OCI-LY1 (cell line): ENCODE measurements at regions not wholly inside any gene's neighbourhood (a gene's known extent, or its start where the extent isn't known, plus 50 kb on each side); places are given as distances from the start of the nearest gene placed in this dataset.

Experiments used
- H2AFZ ChIP-seq: fragments of 200-600 bp; sonication (generic), shearing (Covaris generic); 2 replicates; pipeline ENCODE4 v1.6.0; 2014; ENCODE audit warnings: antibody characterized with exemption, mild to moderate bottlenecking, low read length
- H3F3A ChIP-seq: fragments of 200-600 bp; sonication (generic), shearing (Covaris generic); 2 replicates; pipeline ENCODE4 v1.6.0; 2014; ENCODE audit warnings: mild to moderate bottlenecking, antibody characterized with exemption, low read length, moderate library complexity; ENCODE audit not compliant: insufficient read depth
- H3K27ac ChIP-seq: fragments of 200-600 bp; sonication (generic); 2 replicates; pipeline ENCODE4 v1.5.1; 2014; ENCODE audit warnings: low read length, mixed run types, mild to moderate bottlenecking, low read depth; ENCODE audit not compliant: poor library complexity, severe bottlenecking
- H3K27me3 ChIP-seq: fragments of 200-600 bp; sonication (generic); 2 replicates; pipeline ENCODE4 v1.6.0; 2014; ENCODE audit warnings: antibody characterized with exemption, mild to moderate bottlenecking, low read length, moderate library complexity; ENCODE audit not compliant: insufficient read depth
- H3K36me3 ChIP-seq: fragments of 200-600 bp; sonication (generic); 2 replicates; pipeline ENCODE4 v1.6.1; 2014; ENCODE audit warnings: mild to moderate bottlenecking, antibody characterized with exemption, low read length, moderate library complexity, mixed read lengths; ENCODE audit not compliant: insufficient read depth
- H3K4me1 ChIP-seq: fragments of 200-600 bp; sonication (generic); 2 replicates; pipeline ENCODE4 v1.5.1; 2014; ENCODE audit warnings: mild to moderate bottlenecking, low read length, moderate library complexity; ENCODE audit not compliant: insufficient read depth, severe bottlenecking
- H3K4me2 ChIP-seq: fragments of 200-600 bp; sonication (generic), shearing (Covaris generic); 2 replicates; pipeline ENCODE4 v1.6.1; 2014; ENCODE audit warnings: low read length
- H3K4me3 ChIP-seq: fragments of 200-600 bp; sonication (generic); 2 replicates; pipeline ENCODE4 v1.5.1; 2014; ENCODE audit warnings: low read length, low read depth, mild to moderate bottlenecking, mixed read lengths; ENCODE audit not compliant: poor library complexity, severe bottlenecking
- H3K79me2 ChIP-seq: fragments of 200-600 bp; shearing (Covaris generic); 2 replicates; pipeline ENCODE4 v1.6.1; 2016; ENCODE audit warnings: mixed run types, low read length, mixed read lengths; ENCODE audit not compliant: insufficient read depth
- H3K9ac ChIP-seq: fragments of 200-600 bp; sonication (generic), shearing (Covaris generic); 2 replicates; pipeline ENCODE4 v1.6.1; 2014; ENCODE audit warnings: mild to moderate bottlenecking, low read length, mixed read lengths
- H3K9me2 ChIP-seq: fragments of 200-600 bp; sonication (generic), shearing (Covaris generic); 2 replicates; pipeline ENCODE4 v1.6.1; 2014; ENCODE audit warnings: low read depth, mild to moderate bottlenecking, low read length, mixed read lengths
- H3K9me3 ChIP-seq: fragments of 200-600 bp; shearing (Covaris generic); 2 replicates; pipeline ENCODE4 v1.6.1; 2014; ENCODE audit warnings: low read length, mixed read lengths
- H4K20me1 ChIP-seq: fragments of 200-600 bp; sonication (generic), shearing (Covaris generic); 2 replicates; pipeline ENCODE4 v1.6.0; 2016; ENCODE audit warnings: mild to moderate bottlenecking, low read length; ENCODE audit not compliant: insufficient read depth
- EZH2 ChIP-seq: fragments of 200-600 bp; sonication (generic), shearing (Covaris generic); IDR thresholded peaks from 2 replicates; pipeline ENCODE4 v1.8.0; 2017; ENCODE audit warnings: borderline replicate concordance, mixed run types, mild to moderate bottlenecking, antibody characterized with exemption, low read length, moderate library complexity, mixed read lengths
- TF ChIP-seq, protein P1 (sequence below): fragments of 200-600 bp; sonication (generic), shearing (Covaris generic); IDR thresholded peaks from 2 replicates; pipeline ENCODE4 v1.5.1; 2017; ENCODE audit warnings: mild to moderate bottlenecking, antibody characterized with exemption, low read length, moderate library complexity, mixed read lengths

DNA sequence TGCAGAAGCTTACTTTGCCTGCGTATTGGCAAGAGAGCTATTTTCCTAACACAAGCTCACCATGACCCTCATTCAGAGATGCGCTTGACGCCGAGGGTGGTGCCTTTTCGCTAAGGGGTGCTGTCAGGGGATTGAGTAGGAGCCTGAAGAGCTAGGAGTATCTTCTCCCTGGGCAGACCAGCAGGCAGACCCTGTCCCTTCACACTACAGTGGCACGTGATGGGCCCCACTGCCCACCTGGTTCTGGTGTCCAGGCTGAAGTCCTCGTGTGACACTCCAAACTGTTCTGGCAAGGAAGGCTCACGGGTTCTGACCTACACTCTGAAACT is 198.3 kb downstream of the AUH start:
- Histone ChIP-seq H2AFZ (no peak overlapping the region), H3K9me2 (no peaks in the 10 kb centered on the region), H3K4me3 (no peak overlapping the region), H3K9me3 (no peaks in the 10 kb centered on the region), H3K27ac (no peak overlapping the region), H3K4me2 (no peak overlapping the region), H4K20me1 (no peaks in the 10 kb centered on the region), H3K79me2 (no peaks in the 10 kb centered on the region), H3F3A (no peaks in the 10 kb centered on the region), H3K4me1 (no peaks in the 10 kb centered on the region), H3K9ac (no peak overlapping the region), H3K27me3 (peaks cover 13% of the 10 kb centered on the region), H3K36me3 (no peaks in the 10 kb centered on the region)
- no peak for TF ChIP-seq EZH2
- TF ChIP-seq, protein P1, sequence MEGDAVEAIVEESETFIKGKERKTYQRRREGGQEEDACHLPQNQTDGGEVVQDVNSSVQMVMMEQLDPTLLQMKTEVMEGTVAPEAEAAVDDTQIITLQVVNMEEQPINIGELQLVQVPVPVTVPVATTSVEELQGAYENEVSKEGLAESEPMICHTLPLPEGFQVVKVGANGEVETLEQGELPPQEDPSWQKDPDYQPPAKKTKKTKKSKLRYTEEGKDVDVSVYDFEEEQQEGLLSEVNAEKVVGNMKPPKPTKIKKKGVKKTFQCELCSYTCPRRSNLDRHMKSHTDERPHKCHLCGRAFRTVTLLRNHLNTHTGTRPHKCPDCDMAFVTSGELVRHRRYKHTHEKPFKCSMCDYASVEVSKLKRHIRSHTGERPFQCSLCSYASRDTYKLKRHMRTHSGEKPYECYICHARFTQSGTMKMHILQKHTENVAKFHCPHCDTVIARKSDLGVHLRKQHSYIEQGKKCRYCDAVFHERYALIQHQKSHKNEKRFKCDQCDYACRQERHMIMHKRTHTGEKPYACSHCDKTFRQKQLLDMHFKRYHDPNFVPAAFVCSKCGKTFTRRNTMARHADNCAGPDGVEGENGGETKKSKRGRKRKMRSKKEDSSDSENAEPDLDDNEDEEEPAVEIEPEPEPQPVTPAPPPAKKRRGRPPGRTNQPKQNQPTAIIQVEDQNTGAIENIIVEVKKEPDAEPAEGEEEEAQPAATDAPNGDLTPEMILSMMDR = no peak

DNA sequence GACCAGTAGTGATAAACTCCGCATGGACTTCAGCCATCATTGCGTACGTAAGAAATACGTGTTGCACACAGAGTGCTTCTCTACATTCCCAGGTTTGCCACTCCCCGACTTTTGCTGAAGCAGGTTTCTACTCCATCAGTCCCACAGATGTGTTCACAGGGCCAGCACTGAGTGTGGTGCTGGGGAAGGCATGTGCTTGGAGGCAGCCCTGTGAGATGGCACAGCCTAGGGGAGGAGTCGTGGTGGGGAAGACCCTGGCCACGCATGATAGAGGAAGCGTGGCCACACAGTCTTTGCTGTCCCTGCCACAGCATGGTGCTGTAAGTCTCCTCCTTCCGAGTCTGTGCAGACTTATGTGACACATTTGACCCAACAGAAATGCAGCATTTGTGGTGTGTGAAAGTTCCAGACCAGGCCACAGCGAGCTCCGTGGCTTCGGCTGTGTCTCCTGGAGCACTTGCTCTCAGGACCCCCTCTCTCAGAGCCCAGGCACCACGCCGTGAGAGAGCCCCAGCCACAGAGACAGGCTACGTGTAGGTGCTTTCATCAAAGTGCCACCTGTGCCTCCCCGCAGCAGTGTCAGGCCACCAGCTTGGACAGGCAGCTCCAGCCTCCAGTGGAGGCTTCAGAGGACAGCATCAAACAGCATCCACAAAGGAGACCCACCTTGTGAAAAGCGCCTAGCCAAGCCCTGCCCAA is 197.8 kb downstream of the AUH start:
- peaks cover 13% of the 10 kb centered on the region for H3K27me3 ChIP-seq
- H3K36me3 ChIP-seq = no peaks in the 10 kb centered on the region
- no peaks in the 10 kb centered on the region for H3K9me2 ChIP-seq
- H3K79me2 ChIP-seq = no peaks in the 10 kb centered on the region
- no peak overlapping the region for H3K9ac ChIP-seq
- H3K4me3 ChIP-seq = no peak overlapping the region
- H3K27ac ChIP-seq = no peak overlapping the region
- no peaks in the 10 kb centered on the region for H3K4me1 ChIP-seq
- TF ChIP-seq, protein P1 = no peak
- no peak for TF ChIP-seq EZH2
- no peak overlapping the region for H3K4me2 ChIP-seq
- no peak overlapping the region for H2AFZ ChIP-seq
- H3K9me3 ChIP-seq = no peaks in the 10 kb centered on the region
- no peaks in the 10 kb centered on the region for H4K20me1 ChIP-seq
- no peaks in the 10 kb centered on the region for H3F3A ChIP-seq
